T-helper 17 cell (primary cell): ENCODE measurements at regions not wholly inside any gene's neighbourhood (a gene's known extent, or its start where the extent isn't known, plus 50 kb on each side); places are given as distances from the start of the nearest gene placed in this dataset.

ENCODE experiments used
- ATAC-seq: fragments of 150-1000 bp; cut with Tn5 transposase; 2 replicates; pipeline ENCODE4 v1.10.0; 2021; ENCODE audit warnings: mild to moderate bottlenecking, moderate library complexity
- DNase-seq, 3 donors: peaks; one replicate each; pipeline versions ENCODE4 v3.0.0 to v3.0.0-alpha.2; 2020 to 2021
- H3K9me3 ChIP-seq: one replicate; pipeline ENCODE4 v1.7.0; 2013; ENCODE audit warnings: low read length, mild to moderate bottlenecking; ENCODE audit not compliant: control insufficient read depth, poor library complexity, severe bottlenecking
- H3K27ac Mint-ChIP-seq: one replicate; pipeline ENCODE4 v1.8.0; 2022; ENCODE audit warnings: mild to moderate bottlenecking, moderate library complexity, mixed read lengths
- H3K27me3 Mint-ChIP-seq: one replicate; pipeline ENCODE4 v1.8.0; 2022; ENCODE audit warnings: mixed read lengths
- H3K36me3 Mint-ChIP-seq: one replicate; pipeline ENCODE4 v1.8.0; 2022; ENCODE audit warnings: low read depth, mixed read lengths
- H3K4me1 Mint-ChIP-seq: one replicate; pipeline ENCODE4 v1.8.0; 2022; ENCODE audit warnings: mild to moderate bottlenecking, mixed read lengths
- H3K4me3 Mint-ChIP-seq: one replicate; pipeline ENCODE4 v1.8.0; 2022; ENCODE audit warnings: mild to moderate bottlenecking, moderate library complexity, mixed read lengths

GRCh38 chr2:122982936-122983335 lies 1042.2 kb upstream of the CNTNAP5 start:
- no peak overlapping the region for H3K27ac Mint-ChIP-seq
- DNase-seq (no peak), ATAC-seq (no peak)
- no peak overlapping the region for H3K4me3 Mint-ChIP-seq
- H3K27me3 Mint-ChIP-seq, result no peaks in the 10 kb centered on the region
- no peaks in the 10 kb centered on the region for H3K4me1 Mint-ChIP-seq
- no peaks in the 10 kb centered on the region for H3K9me3 ChIP-seq
- no peaks in the 10 kb centered on the region for H3K36me3 Mint-ChIP-seq

- no peak for DNase-seq
- no peaks in the 10 kb centered on the region for H3K9me3 ChIP-seq
- Mint-ChIP-seq H3K36me3 (no peaks in the 10 kb centered on the region), H3K4me1 (no peaks in the 10 kb centered on the region), H3K27ac (no peak overlapping the region), H3K4me3 (no peak overlapping the region), H3K27me3 (no peaks in the 10 kb centered on the region)
- ATAC-seq, result no peak
Observed at GRCh38 chr2:122988395-122989221, 1036.5 kb upstream of the CNTNAP5 start.

GRCh38 chr2:122993592-122993991 lies 1031.5 kb upstream of the CNTNAP5 start:
- no peak overlapping the region for H3K4me3 Mint-ChIP-seq
- ATAC-seq (no peak), DNase-seq (no peak)
- H3K27ac Mint-ChIP-seq, result no peak overlapping the region
- H3K27me3 Mint-ChIP-seq, result no peaks in the 10 kb centered on the region
- H3K36me3 Mint-ChIP-seq, result no peaks in the 10 kb centered on the region
- no peaks in the 10 kb centered on the region for H3K9me3 ChIP-seq
- H3K4me1 Mint-ChIP-seq, result no peaks in the 10 kb centered on the region

DNA sequence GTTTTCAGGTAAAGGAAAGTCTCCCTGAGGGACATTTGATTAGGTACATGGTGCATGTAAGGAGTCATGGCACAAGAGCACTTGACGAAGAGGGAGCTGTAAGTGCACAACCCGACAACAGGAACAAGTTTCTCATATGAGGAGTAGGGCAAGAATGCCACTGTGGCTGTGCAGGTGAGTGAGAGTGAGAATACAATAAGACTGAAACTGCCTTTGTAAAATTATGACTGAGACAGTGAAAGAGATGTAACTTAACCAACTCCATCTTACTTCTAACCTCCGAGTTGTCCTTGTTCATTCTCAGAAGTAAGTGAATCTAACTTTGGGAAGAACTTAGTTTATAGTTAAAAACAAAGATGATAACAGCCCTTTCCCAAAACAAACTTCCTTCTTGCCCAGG lies 1025.8 kb upstream of the CNTNAP5 start:
- Mint-ChIP-seq H3K27ac (no peak overlapping the region), H3K4me1 (no peaks in the 10 kb centered on the region), H3K27me3 (no peaks in the 10 kb centered on the region), H3K36me3 (no peaks in the 10 kb centered on the region), H3K4me3 (no peak overlapping the region)
- H3K9me3 ChIP-seq, result no peaks in the 10 kb centered on the region
- no peak for ATAC-seq
- no peak for DNase-seq

- ATAC-seq (no peak), DNase-seq (no peak)
- no peaks in the 10 kb centered on the region for H3K36me3 Mint-ChIP-seq
- no peaks in the 10 kb centered on the region for H3K27me3 Mint-ChIP-seq
- no peak overlapping the region for H3K27ac Mint-ChIP-seq
- H3K4me1 Mint-ChIP-seq, result no peaks in the 10 kb centered on the region
- H3K4me3 Mint-ChIP-seq, result no peak overlapping the region
- no peaks in the 10 kb centered on the region for H3K9me3 ChIP-seq
Observed at GRCh38 chr2:122999821-123000220, 1025.3 kb upstream of the CNTNAP5 start.

DNA sequence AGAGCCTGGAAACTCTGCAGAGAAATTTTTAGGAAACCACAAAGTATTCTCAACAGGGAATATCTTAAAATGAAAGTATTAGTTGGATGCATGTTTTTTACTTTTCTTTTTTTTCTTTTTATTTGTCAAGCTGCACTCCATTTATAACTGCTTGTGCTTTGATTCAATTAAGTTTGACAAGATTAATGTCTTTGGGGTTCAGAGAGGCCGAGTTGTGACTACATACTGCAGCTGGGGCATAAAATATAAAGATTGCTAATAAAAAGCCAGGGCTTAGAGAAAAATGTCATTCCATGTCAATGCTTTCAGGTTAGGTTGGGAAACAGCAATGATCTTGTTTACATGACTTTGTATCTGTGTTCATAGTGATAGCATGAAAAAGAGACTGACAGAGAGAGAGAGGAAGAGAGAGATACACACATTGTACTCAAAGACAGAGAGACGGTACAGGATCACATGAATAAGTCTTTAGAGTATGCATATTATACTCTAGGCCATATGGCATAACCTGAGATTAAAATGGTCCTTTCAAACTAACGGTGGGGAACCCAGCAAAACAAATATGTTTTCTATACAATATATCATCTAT lies 1022.3 kb upstream of the CNTNAP5 start:
- Mint-ChIP-seq H3K4me1 (no peaks in the 10 kb centered on the region), H3K27me3 (no peaks in the 10 kb centered on the region), H3K27ac (no peak overlapping the region), H3K36me3 (no peaks in the 10 kb centered on the region), H3K4me3 (no peak overlapping the region)
- H3K9me3 ChIP-seq, result no peaks in the 10 kb centered on the region
- DNase-seq (no peak), ATAC-seq (no peak)

DNA sequence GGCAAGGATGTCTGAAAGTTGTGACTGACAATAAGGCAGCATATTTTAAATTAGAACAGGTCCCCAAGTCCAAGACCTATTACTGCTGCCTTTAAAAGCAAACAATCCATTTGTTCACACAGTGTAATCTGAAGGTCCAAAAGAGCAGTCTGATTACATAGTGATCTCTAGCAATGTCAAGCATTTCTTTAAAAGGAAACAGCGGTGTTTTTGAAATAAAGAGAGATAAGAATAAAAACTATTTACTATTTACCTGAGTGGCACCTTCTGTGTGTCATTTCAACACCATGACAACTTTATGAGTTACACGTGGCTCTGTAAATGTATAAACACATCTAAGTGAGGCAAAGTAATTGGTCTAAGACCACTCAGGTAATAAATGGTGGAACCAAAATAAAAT lies 1009.9 kb upstream of the CNTNAP5 start:
- Mint-ChIP-seq H3K27ac (no peak overlapping the region), H3K4me3 (no peak overlapping the region), H3K4me1 (no peaks in the 10 kb centered on the region), H3K27me3 (no peaks in the 10 kb centered on the region), H3K36me3 (no peaks in the 10 kb centered on the region)
- ATAC-seq, result no peak
- no peaks in the 10 kb centered on the region for H3K9me3 ChIP-seq
- no peak for DNase-seq

- Mint-ChIP-seq H3K36me3 (no peaks in the 10 kb centered on the region), H3K27ac (no peak overlapping the region), H3K4me3 (no peak overlapping the region), H3K4me1 (no peaks in the 10 kb centered on the region), H3K27me3 (no peaks in the 10 kb centered on the region)
- no peaks in the 10 kb centered on the region for H3K9me3 ChIP-seq
- DNase-seq (no peak), ATAC-seq (no peak)
Observed at GRCh38 chr2:123035541-123035940, 989.5 kb upstream of the CNTNAP5 start.

DNA sequence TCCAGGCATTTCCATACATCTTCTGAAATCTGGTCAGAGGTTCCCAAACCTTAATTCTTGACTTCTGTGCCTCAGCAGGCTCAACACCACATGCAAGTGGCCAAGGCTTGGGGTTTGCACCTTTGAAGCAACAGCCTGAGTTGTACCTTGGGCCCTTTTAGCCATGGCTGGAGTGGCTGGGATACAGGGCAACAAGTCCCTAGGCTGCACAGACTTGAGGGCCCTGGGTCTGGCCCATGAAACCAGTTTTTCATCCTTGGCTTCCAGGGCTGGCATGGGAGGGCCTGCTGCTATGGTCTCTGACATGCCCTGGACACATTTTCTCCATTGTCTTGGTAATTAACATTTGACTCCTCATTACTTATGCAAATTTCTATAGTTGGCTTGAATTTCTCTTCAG lies 988.8 kb upstream of the CNTNAP5 start:
- no peak overlapping the region for H3K4me3 Mint-ChIP-seq
- H3K9me3 ChIP-seq, result no peaks in the 10 kb centered on the region
- DNase-seq, result no peak
- H3K27ac Mint-ChIP-seq, result no peak overlapping the region
- no peak for ATAC-seq
- H3K27me3 Mint-ChIP-seq, result no peaks in the 10 kb centered on the region
- no peaks in the 10 kb centered on the region for H3K4me1 Mint-ChIP-seq
- no peaks in the 10 kb centered on the region for H3K36me3 Mint-ChIP-seq

- H3K27me3 Mint-ChIP-seq, result no peaks in the 10 kb centered on the region
- H3K27ac Mint-ChIP-seq, result no peak overlapping the region
- H3K4me1 Mint-ChIP-seq, result no peaks in the 10 kb centered on the region
- no peak for DNase-seq
- no peak overlapping the region for H3K4me3 Mint-ChIP-seq
- no peaks in the 10 kb centered on the region for H3K9me3 ChIP-seq
- H3K36me3 Mint-ChIP-seq, result no peaks in the 10 kb centered on the region
- ATAC-seq, result no peak
Observed at GRCh38 chr2:123040506-123040905, 984.6 kb upstream of the CNTNAP5 start.

DNA sequence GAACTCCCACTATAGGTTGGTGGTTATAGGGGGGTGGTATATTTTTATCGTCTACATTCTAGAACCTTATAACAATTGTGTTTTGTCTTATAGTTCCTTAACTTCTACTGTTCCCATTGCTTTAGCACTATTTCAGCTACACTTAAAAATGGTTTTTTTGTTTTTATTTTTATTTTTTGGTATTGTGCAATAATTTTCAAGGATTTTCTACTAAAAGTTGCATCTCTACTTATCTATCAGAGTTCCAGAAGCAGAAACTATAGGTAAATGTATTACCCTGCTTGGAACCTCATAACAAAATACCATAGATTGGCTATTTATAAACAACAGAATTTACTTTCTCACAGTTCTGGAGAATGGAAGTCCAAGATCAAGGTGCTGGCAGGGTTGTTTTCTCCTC lies 981.6 kb upstream of the CNTNAP5 start:
- no peaks in the 10 kb centered on the region for H3K9me3 ChIP-seq
- H3K27me3 Mint-ChIP-seq, result no peaks in the 10 kb centered on the region
- H3K4me1 Mint-ChIP-seq, result no peaks in the 10 kb centered on the region
- no peak overlapping the region for H3K4me3 Mint-ChIP-seq
- ATAC-seq (no peak), DNase-seq (no peak)
- no peaks in the 10 kb centered on the region for H3K36me3 Mint-ChIP-seq
- H3K27ac Mint-ChIP-seq, result no peak overlapping the region

- H3K4me3 Mint-ChIP-seq, result no peak overlapping the region
- no peak overlapping the region for H3K27ac Mint-ChIP-seq
- ATAC-seq (no peak), DNase-seq (no peak)
- H3K27me3 Mint-ChIP-seq, result no peaks in the 10 kb centered on the region
- no peaks in the 10 kb centered on the region for H3K4me1 Mint-ChIP-seq
- H3K36me3 Mint-ChIP-seq, result no peaks in the 10 kb centered on the region
- H3K9me3 ChIP-seq, result no peaks in the 10 kb centered on the region
Observed at GRCh38 chr2:123045713-123046112, 979.4 kb upstream of the CNTNAP5 start.

DNA sequence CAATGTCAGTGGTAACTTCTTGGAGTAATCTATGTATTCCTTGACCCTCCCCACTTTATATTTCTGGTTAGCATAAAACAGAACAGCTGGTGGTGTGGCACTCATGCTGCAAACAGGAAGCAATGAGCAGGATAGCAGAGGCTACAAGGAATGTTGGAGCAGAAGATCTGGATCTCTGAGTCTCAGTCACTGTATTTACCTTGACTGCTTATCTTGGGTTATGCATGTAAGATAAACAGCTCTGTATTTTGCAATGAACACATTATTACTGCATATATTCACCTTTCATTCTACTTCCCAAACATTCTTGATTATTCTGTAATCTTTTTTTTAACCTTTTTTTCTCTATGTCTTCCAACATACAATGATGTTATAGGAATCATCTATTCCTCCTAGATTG lies 977.9 kb upstream of the CNTNAP5 start:
- H3K9me3 ChIP-seq, result no peaks in the 10 kb centered on the region
- Mint-ChIP-seq H3K36me3 (no peaks in the 10 kb centered on the region), H3K27ac (no peak overlapping the region), H3K4me3 (no peak overlapping the region), H3K27me3 (no peaks in the 10 kb centered on the region), H3K4me1 (no peaks in the 10 kb centered on the region)
- DNase-seq, result no peak
- ATAC-seq, result no peak

- H3K36me3 Mint-ChIP-seq, result no peaks in the 10 kb centered on the region
- no peak overlapping the region for H3K4me3 Mint-ChIP-seq
- H3K9me3 ChIP-seq, result no peaks in the 10 kb centered on the region
- no peaks in the 10 kb centered on the region for H3K27me3 Mint-ChIP-seq
- H3K4me1 Mint-ChIP-seq, result no peaks in the 10 kb centered on the region
- DNase-seq (no peak), ATAC-seq (no peak)
- H3K27ac Mint-ChIP-seq, result no peak overlapping the region
Observed at GRCh38 chr2:123051136-123051535, 974.0 kb upstream of the CNTNAP5 start.
